ENCODE measurements at regions not wholly inside any gene's neighbourhood (a gene's known extent, or its start where the extent isn't known, plus 50 kb on each side); places are given as distances from the start of the nearest gene placed in this dataset.

DNA sequence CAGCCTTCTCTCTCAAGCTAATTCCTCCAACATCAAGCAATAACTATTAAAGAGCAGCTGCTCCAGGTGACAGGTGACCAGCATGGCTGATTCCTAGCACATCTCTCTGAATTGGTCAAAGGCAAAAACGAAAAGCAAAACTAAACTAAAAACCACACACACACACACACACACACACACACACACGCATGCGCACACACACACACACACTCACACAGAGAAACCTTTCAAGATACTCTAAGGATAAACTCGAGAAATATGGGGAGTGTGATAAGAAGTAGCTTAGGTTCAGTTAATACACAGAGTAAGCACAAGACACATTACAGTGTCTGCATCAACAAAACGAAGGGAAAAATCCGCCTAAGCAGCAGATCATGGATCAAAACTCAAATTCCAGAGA is 74.5 kb upstream of the FZD7 start:
- Histone ChIP-seq H3K79me2 (ENCODE audit: control insufficient read depth, insufficient read depth, low read length) (no peaks in the 10 kb centered on the region), H3K9me3 (ENCODE audit: control insufficient read depth, low read depth, low read length) (no peaks in the 10 kb centered on the region), H3K9me1 (ENCODE audit: control insufficient read depth, extremely low read depth, insufficient read depth, low read length) (no peaks in the 10 kb centered on the region), H3K4me1 (ENCODE audit: control insufficient read depth, extremely low read depth, insufficient read depth, low read length) (no peaks in the 10 kb centered on the region), H3K9ac (ENCODE audit: control insufficient read depth, extremely low read depth, insufficient read depth, low read length) (no peak overlapping the region), H3K4me2 (ENCODE audit: control insufficient read depth, extremely low read depth, insufficient read depth, low read depth, low read length) (no peak overlapping the region), H2AFZ (ENCODE audit: control insufficient read depth, low read length) (no peak overlapping the region), H3K27me3 (ENCODE audit: control insufficient read depth, extremely low read depth, insufficient read depth, low read length) (no peaks in the 10 kb centered on the region), H3K27ac (ENCODE audit: control insufficient read depth, insufficient read depth, low read length) (no peak overlapping the region), H3K4me3 (ENCODE audit: control insufficient read depth in 2 of 3, extremely low read depth in 1 of 3, insufficient read depth in 2 of 3, low read depth in 1 of 3, low read length in 3 of 3) (no peak overlapping the region), H4K20me1 (ENCODE audit: control insufficient read depth, extremely low read depth, insufficient read depth, low read length) (no peaks in the 10 kb centered on the region), H3K36me3 (ENCODE audit: control insufficient read depth in 2 of 2, extremely low read depth in 1 of 2, insufficient read depth in 2 of 2, low read length in 2 of 2) (no peaks in the 10 kb centered on the region)
- no peak for FAIRE-seq
- no peak for DNase-seq (ENCODE audit: low read depth, low spot score)
- TF ChIP-seq, protein P1, sequence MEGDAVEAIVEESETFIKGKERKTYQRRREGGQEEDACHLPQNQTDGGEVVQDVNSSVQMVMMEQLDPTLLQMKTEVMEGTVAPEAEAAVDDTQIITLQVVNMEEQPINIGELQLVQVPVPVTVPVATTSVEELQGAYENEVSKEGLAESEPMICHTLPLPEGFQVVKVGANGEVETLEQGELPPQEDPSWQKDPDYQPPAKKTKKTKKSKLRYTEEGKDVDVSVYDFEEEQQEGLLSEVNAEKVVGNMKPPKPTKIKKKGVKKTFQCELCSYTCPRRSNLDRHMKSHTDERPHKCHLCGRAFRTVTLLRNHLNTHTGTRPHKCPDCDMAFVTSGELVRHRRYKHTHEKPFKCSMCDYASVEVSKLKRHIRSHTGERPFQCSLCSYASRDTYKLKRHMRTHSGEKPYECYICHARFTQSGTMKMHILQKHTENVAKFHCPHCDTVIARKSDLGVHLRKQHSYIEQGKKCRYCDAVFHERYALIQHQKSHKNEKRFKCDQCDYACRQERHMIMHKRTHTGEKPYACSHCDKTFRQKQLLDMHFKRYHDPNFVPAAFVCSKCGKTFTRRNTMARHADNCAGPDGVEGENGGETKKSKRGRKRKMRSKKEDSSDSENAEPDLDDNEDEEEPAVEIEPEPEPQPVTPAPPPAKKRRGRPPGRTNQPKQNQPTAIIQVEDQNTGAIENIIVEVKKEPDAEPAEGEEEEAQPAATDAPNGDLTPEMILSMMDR (optimal IDR thresholded peaks at IDR 0.05 in 1 of 3, IDR thresholded peaks at IDR 0.05 in 1 of 3, conservative IDR thresholded peaks at IDR 0.05 in 1 of 3; ENCODE audit: extremely low read depth in 1 of 3, insufficient read depth in 2 of 3, low read length in 3 of 3) = no peak
- no peak for TF ChIP-seq EZH2 (IDR thresholded peaks at IDR 0.05; ENCODE audit: low read length)
- dilution Hi-C loops (cut with MboI; ENCODE audit: extremely low pct_ligation_motif_present, low sequenced_read_pairs) = no loop called here

DNA sequence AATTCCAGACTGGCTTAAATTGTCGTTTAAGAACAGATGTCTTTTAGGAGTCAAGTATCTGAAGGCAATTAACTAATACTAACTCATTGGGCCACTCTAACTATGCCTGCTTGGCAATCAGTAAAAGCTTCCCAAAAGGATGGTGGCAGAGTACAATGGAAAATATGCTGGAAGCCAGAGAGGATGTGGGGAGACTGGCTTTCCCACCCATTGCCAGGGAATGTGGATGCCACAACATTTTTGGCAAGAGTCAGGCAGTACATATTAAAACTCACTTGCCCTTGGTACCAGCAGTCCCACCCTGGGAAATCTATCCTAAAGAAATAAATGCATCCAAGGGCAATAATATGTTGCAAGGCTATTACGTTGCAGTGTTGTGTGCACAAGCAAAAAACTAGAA is 74.0 kb upstream of the FZD7 start:
- no peak overlapping the region for H3K4me2 ChIP-seq (ENCODE audit: control insufficient read depth, extremely low read depth, insufficient read depth, low read depth, low read length)
- H3K4me1 ChIP-seq (ENCODE audit: control insufficient read depth, extremely low read depth, insufficient read depth, low read length) = no peaks in the 10 kb centered on the region
- no peak overlapping the region for H3K9ac ChIP-seq (ENCODE audit: control insufficient read depth, extremely low read depth, insufficient read depth, low read length)
- no peak overlapping the region for H3K4me3 ChIP-seq (ENCODE audit: control insufficient read depth in 2 of 3, extremely low read depth in 1 of 3, insufficient read depth in 2 of 3, low read depth in 1 of 3, low read length in 3 of 3)
- H2AFZ ChIP-seq (ENCODE audit: control insufficient read depth, low read length) = no peak overlapping the region
- H3K27ac ChIP-seq (ENCODE audit: control insufficient read depth, insufficient read depth, low read length) = no peak overlapping the region
- H3K27me3 ChIP-seq (ENCODE audit: control insufficient read depth, extremely low read depth, insufficient read depth, low read length) = no peaks in the 10 kb centered on the region
- H3K36me3 ChIP-seq (ENCODE audit: control insufficient read depth in 2 of 2, extremely low read depth in 1 of 2, insufficient read depth in 2 of 2, low read length in 2 of 2) = no peaks in the 10 kb centered on the region
- no peaks in the 10 kb centered on the region for H3K9me1 ChIP-seq (ENCODE audit: control insufficient read depth, extremely low read depth, insufficient read depth, low read length)
- no peaks in the 10 kb centered on the region for H3K79me2 ChIP-seq (ENCODE audit: control insufficient read depth, insufficient read depth, low read length)
- no peak for TF ChIP-seq EZH2 (IDR thresholded peaks at IDR 0.05; ENCODE audit: low read length)
- TF ChIP-seq, protein P1 (optimal IDR thresholded peaks at IDR 0.05 in 1 of 3, IDR thresholded peaks at IDR 0.05 in 1 of 3, conservative IDR thresholded peaks at IDR 0.05 in 1 of 3; ENCODE audit: extremely low read depth in 1 of 3, insufficient read depth in 2 of 3, low read length in 3 of 3) = no peak
- DNase-seq (ENCODE audit: low read depth, low spot score) (no peak), FAIRE-seq (no peak)
- H4K20me1 ChIP-seq (ENCODE audit: control insufficient read depth, extremely low read depth, insufficient read depth, low read length) = no peaks in the 10 kb centered on the region
- H3K9me3 ChIP-seq (ENCODE audit: control insufficient read depth, low read depth, low read length) = no peaks in the 10 kb centered on the region
- dilution Hi-C loops (cut with MboI; ENCODE audit: extremely low pct_ligation_motif_present, low sequenced_read_pairs) = no loop called here
